Raji (cell line): ENCODE measurements at regions not wholly inside any gene's neighbourhood (a gene's known extent, or its start where the extent isn't known, plus 50 kb on each side); places are given as distances from the start of the nearest gene placed in this dataset.

Source experiments
- POLR2A ChIP-seq: IDR thresholded peaks from 2 replicates; pipeline ENCODE4 v1.6.1; 2011; ENCODE audit warnings: low read depth, low read length, control low read depth; ENCODE audit not compliant: insufficient read depth

DNA sequence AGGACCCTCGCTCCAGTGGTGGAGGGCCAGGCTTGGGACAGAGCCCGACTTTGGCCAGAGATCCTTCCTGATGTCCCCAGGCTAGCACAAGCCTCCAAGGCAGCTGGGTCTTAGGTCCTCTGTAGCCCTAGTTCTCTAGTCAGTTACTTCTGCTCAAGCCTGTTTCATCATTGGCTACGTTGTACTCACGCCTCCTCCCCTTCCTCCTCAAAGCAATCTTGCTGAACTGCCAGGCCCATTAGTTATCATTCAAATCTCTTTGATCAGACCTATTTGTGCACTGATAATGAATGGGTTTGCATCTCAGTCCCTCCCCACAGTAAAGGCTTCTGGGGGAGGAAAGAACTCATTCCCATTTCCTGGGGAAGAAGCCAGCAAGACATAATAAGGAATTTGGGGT, 256.8 kb downstream of the NFATC2 start:
- TF ChIP-seq POLR2A = no peak; the same call in 1 of the 2 replicates

DNA sequence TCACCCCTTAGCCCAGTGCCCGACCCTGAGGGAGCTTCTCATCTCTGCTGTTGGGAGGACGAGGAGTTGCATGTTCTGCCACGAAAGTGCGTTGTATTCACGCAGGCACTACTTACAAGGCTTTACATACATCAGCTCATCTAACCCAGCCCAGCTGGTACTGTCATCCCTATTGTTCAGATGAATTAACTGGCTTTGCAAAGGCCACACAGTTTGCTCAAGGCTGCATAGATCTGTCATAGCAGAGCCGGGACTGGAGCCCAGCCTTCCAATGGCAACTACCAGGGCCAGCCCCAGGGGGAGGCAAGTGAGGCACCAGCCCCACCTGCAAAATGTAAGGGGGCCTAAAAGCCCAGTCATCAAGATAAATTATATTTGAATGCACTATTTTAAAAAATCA, 257.6 kb downstream of the NFATC2 start:
- TF ChIP-seq POLR2A = no peak

- TF ChIP-seq POLR2A = peak; percentile 40; the same call in 1 of the 2 replicates
These were observed 258.3 kb downstream of the NFATC2 start for GRCh38 chr20:51284176-51284575.

- TF ChIP-seq POLR2A = no peak
These were observed 258.6 kb upstream of the KCNG1 start for GRCh38 chr20:51281521-51281920.

- TF ChIP-seq POLR2A = no peak
These were observed 257.1 kb upstream of the KCNG1 start for GRCh38 chr20:51280047-51280446.

- TF ChIP-seq POLR2A = no peak
These were observed 255.1 kb upstream of the KCNG1 start for GRCh38 chr20:51277961-51278360.

DNA sequence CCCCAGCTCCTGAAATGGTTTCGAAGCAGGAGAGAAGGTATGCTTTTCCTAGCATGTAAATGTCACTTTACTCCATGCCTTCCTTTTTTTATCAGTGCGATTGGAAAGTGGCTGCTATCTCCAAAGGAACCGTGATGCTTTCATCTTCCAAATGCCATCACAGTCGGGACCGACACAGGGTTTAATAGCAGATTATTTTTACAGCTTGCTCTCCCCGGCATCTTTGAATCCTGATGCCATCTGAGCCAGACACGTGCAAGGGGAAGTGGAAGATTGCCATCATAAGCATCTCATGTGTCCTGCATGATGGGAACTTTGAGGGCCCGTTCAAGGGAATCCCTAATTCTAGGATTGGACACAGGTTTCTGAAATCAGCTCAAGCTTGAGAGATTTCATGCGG, 253.4 kb upstream of the KCNG1 start:
- no peak for TF ChIP-seq POLR2A

DNA sequence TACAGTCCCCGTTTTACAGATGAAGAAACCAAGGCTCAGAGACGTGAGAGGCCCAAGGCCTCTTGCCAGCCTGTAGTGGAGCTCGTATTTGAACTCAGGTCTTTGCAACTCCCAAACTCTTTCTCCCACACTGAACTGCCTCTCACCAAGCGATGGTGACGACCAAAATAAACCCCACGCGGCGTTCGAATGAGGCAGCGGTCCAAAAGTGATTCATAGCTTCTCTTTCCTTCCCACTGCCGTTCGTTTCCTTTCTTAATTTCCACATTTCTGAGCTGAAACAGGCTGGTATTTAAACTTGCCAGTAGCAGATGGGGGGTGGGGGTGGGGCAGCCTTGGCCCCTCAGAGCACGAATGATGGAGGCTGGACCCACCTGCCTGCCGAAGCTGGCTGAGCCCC, 252.9 kb upstream of the KCNG1 start:
- no peak for TF ChIP-seq POLR2A

DNA sequence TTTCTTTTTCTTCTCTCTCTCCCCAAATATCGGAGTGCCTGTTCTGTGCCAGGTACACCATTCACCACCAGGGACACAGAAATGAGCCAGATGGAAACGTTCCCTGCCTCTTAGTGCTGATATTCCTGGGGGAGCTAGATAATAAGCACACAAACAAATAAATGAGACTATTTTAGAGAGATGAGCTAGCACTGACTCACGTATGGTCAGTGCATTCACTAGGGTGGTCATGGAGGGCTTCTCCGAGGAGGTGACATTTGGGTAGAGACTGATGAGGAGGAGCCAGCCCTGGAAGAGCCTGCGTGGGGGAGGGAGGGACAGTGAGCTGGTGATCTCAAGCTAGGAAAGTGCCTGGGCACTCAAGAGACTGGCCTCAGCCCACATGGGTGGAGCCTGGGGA, 252.3 kb upstream of the KCNG1 start:
- no peak for TF ChIP-seq POLR2A

DNA sequence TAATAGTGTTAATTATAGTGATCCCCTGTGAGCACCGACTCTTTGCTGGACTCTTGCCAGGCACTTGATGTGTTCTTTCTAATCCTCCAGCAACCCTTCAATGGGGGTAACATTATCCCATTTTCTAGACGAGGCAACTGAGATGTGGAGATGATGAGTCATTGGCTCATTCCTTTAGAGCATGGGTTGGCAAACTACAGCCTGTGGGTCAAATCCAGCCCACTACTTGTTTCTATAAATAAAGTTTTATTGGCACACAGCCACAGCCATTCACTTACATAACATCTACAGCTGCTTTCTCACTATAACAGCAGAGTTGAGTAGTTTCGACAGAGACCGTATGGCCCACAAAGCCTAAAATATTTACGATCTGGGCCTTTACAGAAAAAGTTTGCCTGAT, 249.5 kb upstream of the KCNG1 start:
- TF ChIP-seq POLR2A = no peak

- TF ChIP-seq POLR2A = no peak
These were observed 249.0 kb upstream of the KCNG1 start for GRCh38 chr20:51271931-51272330.

- TF ChIP-seq POLR2A = no peak
These were observed 246.8 kb upstream of the KCNG1 start for GRCh38 chr20:51269671-51270070.

DNA sequence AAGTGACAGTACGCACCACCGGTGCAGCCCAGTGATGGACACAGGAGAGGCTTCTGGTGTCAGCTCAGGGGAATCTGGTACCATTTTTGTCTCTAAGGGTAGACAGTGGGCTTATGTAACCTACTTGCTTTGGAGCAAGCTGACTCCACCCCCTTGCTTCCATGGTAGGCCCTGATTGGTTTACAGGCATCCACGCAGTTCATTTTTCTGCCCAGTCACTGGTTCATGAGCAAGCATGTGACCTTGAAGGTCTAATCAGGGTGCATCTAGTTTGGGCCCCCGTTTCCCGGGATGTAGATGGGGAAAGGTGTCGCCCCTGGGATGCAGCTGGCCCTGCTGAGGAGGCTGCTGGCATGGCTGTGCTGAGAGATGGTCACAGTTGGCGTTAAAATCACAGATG, 244.8 kb upstream of the KCNG1 start:
- no peak for TF ChIP-seq POLR2A

- no peak for TF ChIP-seq POLR2A
These were observed 243.4 kb upstream of the KCNG1 start for GRCh38 chr20:51266353-51266752.

DNA sequence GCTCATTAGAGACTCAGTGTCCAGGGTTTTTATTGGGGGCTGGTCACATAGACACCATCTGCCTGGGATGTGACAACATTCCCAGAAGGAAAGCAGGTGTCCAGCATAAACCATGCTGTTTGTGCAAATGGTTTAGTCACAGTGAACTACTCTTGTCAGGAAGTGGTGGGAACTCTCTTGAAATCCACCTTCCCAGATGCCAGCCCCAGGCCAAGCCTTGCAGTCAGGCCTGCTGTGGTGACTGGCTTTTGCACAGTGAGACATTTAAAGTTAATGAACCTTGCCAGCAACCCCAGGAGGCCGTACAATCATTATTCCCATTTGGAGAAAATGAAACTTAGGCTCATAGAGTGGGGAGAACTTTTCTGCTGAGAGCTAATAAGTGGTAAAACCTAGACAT, 242.5 kb upstream of the KCNG1 start:
- no peak for TF ChIP-seq POLR2A

GRCh38 chr20:51262240-51262639, 239.3 kb upstream of the KCNG1 start:
- TF ChIP-seq POLR2A = no peak

- no peak for TF ChIP-seq POLR2A
These were observed 236.5 kb upstream of the KCNG1 start for GRCh38 chr20:51259455-51259854.
